ENCODE measurements at regions not wholly inside any gene's neighbourhood (a gene's known extent, or its start where the extent isn't known, plus 50 kb on each side); places are given as distances from the start of the nearest gene placed in this dataset.
A peak's percentile ranks its signal among the peaks of the same experiment; 100 is the strongest.

DNA sequence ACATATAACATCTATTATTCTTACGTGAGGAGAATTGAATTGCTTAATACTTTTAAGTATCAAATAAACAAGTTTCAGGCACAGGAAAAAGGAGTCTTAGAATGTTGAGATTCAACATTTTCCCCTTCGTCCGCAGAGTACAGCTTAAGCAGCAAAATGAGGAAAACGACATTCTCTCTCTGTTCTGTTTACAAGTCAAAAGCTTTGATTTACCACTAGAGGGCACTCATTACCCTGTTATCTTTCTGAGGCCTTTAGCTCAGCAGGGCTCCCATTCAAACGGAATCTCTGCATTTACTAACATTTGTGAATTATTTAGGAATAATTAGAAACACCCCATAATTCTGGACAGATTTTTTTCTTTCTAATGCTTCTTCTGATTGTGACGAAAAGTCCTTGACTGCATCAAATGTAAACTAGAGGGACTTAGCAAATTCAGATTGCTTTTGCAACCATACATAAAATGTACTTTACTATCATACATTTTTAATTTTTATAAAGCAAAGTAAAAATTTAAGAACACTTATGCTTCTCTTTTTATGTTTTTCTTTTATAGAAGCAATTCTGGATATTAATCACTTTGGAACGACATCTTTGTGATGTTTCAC, 75.0 kb downstream of the JRKL start:
- H2BK120ac ChIP-seq (ENCODE audit: low read depth, low read length): no peak overlapping the region
- WGBS (ENCODE audit: extremely low coverage, insufficient coverage, low lambda C conversion rate): no CpG with 5 or more reads among the region's 7 CpGs
- no peak overlapping the region for H4K5ac ChIP-seq (ENCODE audit: low read length)
- no peak overlapping the region for H3K9ac ChIP-seq (ENCODE audit: low read length)
- no peaks in the 10 kb centered on the region for H3K36me3 ChIP-seq (ENCODE audit: control insufficient read depth, insufficient read depth, low read length)
- no peak overlapping the region for H3K4me3 ChIP-seq (ENCODE audit: low read length)
- H3K27ac ChIP-seq (ENCODE audit: low read depth, low read length): no peak overlapping the region
- no peak overlapping the region for H3K23ac ChIP-seq (ENCODE audit: low read length)
- no peak overlapping the region for H3K4me2 ChIP-seq (ENCODE audit: low read length)
- H3K18ac ChIP-seq (ENCODE audit: low read length): no peak overlapping the region
- H3K56ac ChIP-seq (ENCODE audit: low read length): no peak overlapping the region
- no peaks in the 10 kb centered on the region for H3K79me1 ChIP-seq (ENCODE audit: low read length)
- H3K79me2 ChIP-seq (ENCODE audit: control insufficient read depth, insufficient read depth, low read length): no peaks in the 10 kb centered on the region
- no peak overlapping the region for H2BK5ac ChIP-seq (ENCODE audit: low read length)
- H3K4me1 ChIP-seq (ENCODE audit: control insufficient read depth, low read depth, low read length): no peaks in the 10 kb centered on the region
- H3K4ac ChIP-seq (ENCODE audit: low read depth, low read length): no peak overlapping the region
- DNase-seq: peak; percentile 88
- no peak overlapping the region for H2AK5ac ChIP-seq (ENCODE audit: low read length)
- no peak overlapping the region for H4K8ac ChIP-seq (ENCODE audit: low read depth, low read length)
- no peaks in the 10 kb centered on the region for H3K27me3 ChIP-seq (ENCODE audit: insufficient read depth, low read length, poor library complexity)
- H2BK15ac ChIP-seq (replicated peaks; ENCODE audit: low read depth): no peak overlapping the region

DNA sequence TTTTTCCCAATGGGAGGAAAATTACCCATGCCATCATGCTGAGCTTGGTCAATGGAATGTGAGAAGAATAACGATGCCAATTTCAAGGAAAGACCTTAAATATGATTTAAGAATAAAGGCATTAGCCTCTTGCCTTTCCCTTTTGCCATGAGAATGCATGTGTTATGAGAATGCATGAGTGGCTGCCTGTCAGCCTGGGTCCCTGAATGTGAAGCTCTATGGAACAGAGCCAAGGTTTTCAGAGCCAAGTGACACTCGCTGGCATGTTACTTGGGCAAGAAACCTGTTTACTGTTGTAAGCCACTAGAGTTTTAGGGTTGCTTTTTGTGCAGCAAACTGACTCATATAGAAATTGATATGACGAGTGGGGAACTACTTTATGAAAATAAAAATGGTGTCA, 75.7 kb downstream of the JRKL start:
- no peak overlapping the region for H3K4me2 ChIP-seq (ENCODE audit: low read length)
- DNase-seq: no peak
- H3K27ac ChIP-seq (ENCODE audit: low read depth, low read length): no peak overlapping the region
- H2BK5ac ChIP-seq (ENCODE audit: low read length): no peak overlapping the region
- no peak overlapping the region for H3K4ac ChIP-seq (ENCODE audit: low read depth, low read length)
- H3K79me1 ChIP-seq (ENCODE audit: low read length): no peaks in the 10 kb centered on the region
- no peak overlapping the region for H2BK120ac ChIP-seq (ENCODE audit: low read depth, low read length)
- no peak overlapping the region for H3K4me3 ChIP-seq (ENCODE audit: low read length)
- no peak overlapping the region for H4K5ac ChIP-seq (ENCODE audit: low read length)
- no peak overlapping the region for H2BK15ac ChIP-seq (replicated peaks; ENCODE audit: low read depth)
- no CpG with 5 or more reads among the region's 3 CpGs for WGBS (ENCODE audit: extremely low coverage, insufficient coverage, low lambda C conversion rate)
- no peak overlapping the region for H2AK5ac ChIP-seq (ENCODE audit: low read length)
- no peak overlapping the region for H3K23ac ChIP-seq (ENCODE audit: low read length)
- H3K4me1 ChIP-seq (ENCODE audit: control insufficient read depth, low read depth, low read length): no peaks in the 10 kb centered on the region
- H3K27me3 ChIP-seq (ENCODE audit: insufficient read depth, low read length, poor library complexity): no peaks in the 10 kb centered on the region
- no peak overlapping the region for H3K56ac ChIP-seq (ENCODE audit: low read length)
- no peak overlapping the region for H3K9ac ChIP-seq (ENCODE audit: low read length)
- H4K8ac ChIP-seq (ENCODE audit: low read depth, low read length): no peak overlapping the region
- no peaks in the 10 kb centered on the region for H3K36me3 ChIP-seq (ENCODE audit: control insufficient read depth, insufficient read depth, low read length)
- peak overlapping the region; percentile 39 for H3K18ac ChIP-seq (ENCODE audit: low read length)
- no peaks in the 10 kb centered on the region for H3K79me2 ChIP-seq (ENCODE audit: control insufficient read depth, insufficient read depth, low read length)

DNA sequence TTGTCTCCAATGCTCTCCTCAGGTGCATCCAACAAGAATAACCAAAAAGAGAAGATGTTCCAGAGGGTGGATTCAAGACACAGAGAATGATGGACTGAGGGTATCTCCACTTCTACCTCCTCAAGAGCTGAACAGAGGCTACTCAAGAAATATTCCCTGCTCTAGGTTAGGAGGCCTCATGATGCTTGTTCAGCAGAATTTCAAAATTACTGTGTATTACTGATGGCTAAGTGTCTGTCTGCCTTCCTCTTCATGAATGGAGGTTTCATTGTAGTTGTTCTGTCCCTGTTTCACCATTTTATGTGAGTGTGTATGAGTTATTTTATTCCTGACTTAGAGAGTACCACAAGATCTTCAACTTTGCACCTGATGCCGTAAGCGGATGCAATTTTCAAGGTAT, 76.8 kb downstream of the JRKL start:
- WGBS (ENCODE audit: extremely low coverage, insufficient coverage, low lambda C conversion rate): no CpG with 5 or more reads among the region's 2 CpGs
- H3K36me3 ChIP-seq (ENCODE audit: control insufficient read depth, insufficient read depth, low read length): no peaks in the 10 kb centered on the region

DNA sequence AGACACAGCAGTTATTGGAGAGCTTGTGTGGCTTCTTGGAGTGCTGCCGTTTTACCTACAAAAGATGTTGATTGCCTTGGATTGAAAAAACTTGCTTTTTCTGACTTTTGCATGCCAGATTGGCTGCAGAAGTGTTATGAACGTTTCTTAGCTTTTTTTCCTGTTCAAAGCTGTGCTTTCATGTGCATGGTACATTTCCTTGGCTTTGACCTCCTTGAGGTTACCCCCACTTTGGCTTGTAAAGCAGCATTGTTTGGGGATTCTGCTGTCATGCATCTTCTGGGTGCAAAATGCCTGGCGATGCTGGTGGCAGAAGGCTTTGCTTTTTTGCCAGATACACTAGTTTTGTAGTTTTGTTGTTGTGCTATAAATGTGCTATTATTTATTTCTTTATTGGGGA, 80.0 kb downstream of the JRKL start:
- Histone ChIP-seq H3K79me1 (ENCODE audit: low read length) (no peaks in the 10 kb centered on the region), H3K56ac (ENCODE audit: low read length) (no peak overlapping the region), H3K9ac (ENCODE audit: low read length) (no peak overlapping the region), H2BK5ac (ENCODE audit: low read length) (no peak overlapping the region), H3K79me2 (ENCODE audit: control insufficient read depth, insufficient read depth, low read length) (no peaks in the 10 kb centered on the region), H3K4me3 (ENCODE audit: low read length) (no peak overlapping the region), H3K18ac (ENCODE audit: low read length) (no peak overlapping the region), H3K23ac (ENCODE audit: low read length) (no peak overlapping the region), H3K4me2 (ENCODE audit: low read length) (no peak overlapping the region), H3K27me3 (ENCODE audit: insufficient read depth, low read length, poor library complexity) (no peaks in the 10 kb centered on the region), H3K4me1 (ENCODE audit: control insufficient read depth, low read depth, low read length) (no peaks in the 10 kb centered on the region), H4K8ac (ENCODE audit: low read depth, low read length) (no peak overlapping the region), H3K36me3 (ENCODE audit: control insufficient read depth, insufficient read depth, low read length) (no peaks in the 10 kb centered on the region), H2BK15ac (replicated peaks; ENCODE audit: low read depth) (no peak overlapping the region), H3K27ac (ENCODE audit: low read depth, low read length) (no peak overlapping the region), H4K5ac (ENCODE audit: low read length) (no peak overlapping the region), H3K4ac (ENCODE audit: low read depth, low read length) (no peak overlapping the region), H2BK120ac (ENCODE audit: low read depth, low read length) (no peak overlapping the region), H2AK5ac (ENCODE audit: low read length) (no peak overlapping the region)
- DNase-seq: no peak
- WGBS (ENCODE audit: extremely low coverage, insufficient coverage, low lambda C conversion rate): no CpG with 5 or more reads among the region's 3 CpGs

More for the DNA sequence above, 76.8 kb downstream of the JRKL start:
- Histone ChIP-seq H3K9ac (ENCODE audit: low read length) (no peak overlapping the region), H3K4me2 (ENCODE audit: low read length) (no peak overlapping the region), H3K79me2 (ENCODE audit: control insufficient read depth, insufficient read depth, low read length) (no peaks in the 10 kb centered on the region), H3K56ac (ENCODE audit: low read length) (no peak overlapping the region), H2AK5ac (ENCODE audit: low read length) (peak overlapping the region; percentile 62), H4K8ac (ENCODE audit: low read depth, low read length) (no peak overlapping the region), H3K79me1 (ENCODE audit: low read length) (no peaks in the 10 kb centered on the region), H3K27me3 (ENCODE audit: insufficient read depth, low read length, poor library complexity) (no peaks in the 10 kb centered on the region), H3K27ac (ENCODE audit: low read depth, low read length) (no peak overlapping the region), H2BK120ac (ENCODE audit: low read depth, low read length) (no peak overlapping the region), H3K4ac (ENCODE audit: low read depth, low read length) (no peak overlapping the region), H2BK5ac (ENCODE audit: low read length) (no peak overlapping the region), H3K4me3 (ENCODE audit: low read length) (no peak overlapping the region), H4K5ac (ENCODE audit: low read length) (no peak overlapping the region), H2BK15ac (replicated peaks; ENCODE audit: low read depth) (no peak overlapping the region), H3K23ac (ENCODE audit: low read length) (no peak overlapping the region), H3K4me1 (ENCODE audit: control insufficient read depth, low read depth, low read length) (no peaks in the 10 kb centered on the region), H3K18ac (ENCODE audit: low read length) (no peak overlapping the region)
- DNase-seq: no peak

DNA sequence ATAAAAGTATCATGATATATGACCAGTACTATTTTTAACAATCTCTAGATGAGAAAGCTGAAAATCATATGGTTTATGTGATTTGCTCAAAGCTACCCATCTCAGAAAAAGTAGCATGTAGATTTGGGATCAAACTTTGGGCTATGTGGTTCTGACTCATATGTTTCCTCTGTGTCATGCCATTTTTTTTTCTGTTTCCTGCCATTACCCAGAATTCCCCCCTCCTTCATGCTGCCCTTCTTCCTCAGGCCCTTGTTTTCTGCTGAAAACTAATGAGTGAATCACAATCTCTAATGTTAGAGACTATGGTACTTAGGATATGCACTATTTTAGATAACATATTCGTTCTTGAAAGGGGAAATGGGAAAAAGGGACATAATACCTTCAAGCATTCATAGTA, 80.7 kb downstream of the JRKL start:
- Histone ChIP-seq H3K79me1 (ENCODE audit: low read length) (no peaks in the 10 kb centered on the region), H3K4me2 (ENCODE audit: low read length) (no peak overlapping the region), H4K8ac (ENCODE audit: low read depth, low read length) (no peak overlapping the region), H3K27ac (ENCODE audit: low read depth, low read length) (no peak overlapping the region), H4K5ac (ENCODE audit: low read length) (no peak overlapping the region), H2BK5ac (ENCODE audit: low read length) (no peak overlapping the region), H3K79me2 (ENCODE audit: control insufficient read depth, insufficient read depth, low read length) (no peaks in the 10 kb centered on the region), H2AK5ac (ENCODE audit: low read length) (no peak overlapping the region), H3K23ac (ENCODE audit: low read length) (no peak overlapping the region), H2BK120ac (ENCODE audit: low read depth, low read length) (no peak overlapping the region), H3K27me3 (ENCODE audit: insufficient read depth, low read length, poor library complexity) (no peaks in the 10 kb centered on the region), H3K4ac (ENCODE audit: low read depth, low read length) (no peak overlapping the region), H3K36me3 (ENCODE audit: control insufficient read depth, insufficient read depth, low read length) (no peaks in the 10 kb centered on the region), H3K4me1 (ENCODE audit: control insufficient read depth, low read depth, low read length) (no peaks in the 10 kb centered on the region), H3K56ac (ENCODE audit: low read length) (no peak overlapping the region), H2BK15ac (replicated peaks; ENCODE audit: low read depth) (no peak overlapping the region), H3K4me3 (ENCODE audit: low read length) (no peak overlapping the region), H3K18ac (ENCODE audit: low read length) (no peak overlapping the region), H3K9ac (ENCODE audit: low read length) (no peak overlapping the region)
- no peak for DNase-seq
- no CpG with 5 or more reads among the region's 1 CpG for WGBS (ENCODE audit: extremely low coverage, insufficient coverage, low lambda C conversion rate)

DNA sequence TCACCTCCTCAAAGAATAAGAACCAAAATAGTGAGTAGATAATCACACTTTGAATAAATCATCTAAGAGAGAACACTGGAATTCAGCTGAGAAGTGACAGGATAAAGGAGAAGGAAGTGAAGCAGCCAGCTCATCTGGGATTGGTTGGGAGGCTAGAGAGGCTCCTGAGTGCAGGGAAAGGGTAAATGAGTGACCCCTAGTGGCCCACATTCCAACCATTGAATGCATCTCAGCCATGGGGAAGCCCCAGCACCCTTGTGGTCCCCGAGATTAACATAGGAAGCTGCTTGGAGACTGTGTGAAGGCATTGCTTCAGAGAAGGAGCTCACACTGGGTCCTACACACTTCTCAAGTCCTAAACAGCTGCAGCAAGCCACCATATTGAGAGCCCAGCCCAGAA, 82.3 kb downstream of the JRKL start:
- Histone ChIP-seq H3K27ac (ENCODE audit: low read depth, low read length) (no peak overlapping the region), H2BK120ac (ENCODE audit: low read depth, low read length) (no peak overlapping the region), H4K5ac (ENCODE audit: low read length) (no peak overlapping the region), H3K18ac (ENCODE audit: low read length) (no peak overlapping the region), H3K23ac (ENCODE audit: low read length) (no peak overlapping the region), H2BK5ac (ENCODE audit: low read length) (no peak overlapping the region), H3K4ac (ENCODE audit: low read depth, low read length) (no peak overlapping the region), H2BK15ac (replicated peaks; ENCODE audit: low read depth) (no peak overlapping the region), H3K79me2 (ENCODE audit: control insufficient read depth, insufficient read depth, low read length) (no peaks in the 10 kb centered on the region), H3K4me1 (ENCODE audit: control insufficient read depth, low read depth, low read length) (no peaks in the 10 kb centered on the region), H3K4me3 (ENCODE audit: low read length) (no peak overlapping the region), H3K79me1 (ENCODE audit: low read length) (no peaks in the 10 kb centered on the region), H4K8ac (ENCODE audit: low read depth, low read length) (no peak overlapping the region), H3K4me2 (ENCODE audit: low read length) (no peak overlapping the region), H3K27me3 (ENCODE audit: insufficient read depth, low read length, poor library complexity) (no peaks in the 10 kb centered on the region), H3K9ac (ENCODE audit: low read length) (no peak overlapping the region), H3K56ac (ENCODE audit: low read length) (no peak overlapping the region), H2AK5ac (ENCODE audit: low read length) (no peak overlapping the region), H3K36me3 (ENCODE audit: control insufficient read depth, insufficient read depth, low read length) (no peaks in the 10 kb centered on the region)
- WGBS (ENCODE audit: extremely low coverage, insufficient coverage, low lambda C conversion rate): no CpG with 5 or more reads among the region's 1 CpG
- DNase-seq: peak; percentile 14

All from mesendoderm (in vitro differentiated cells).